ENCODE measurements at regions not wholly inside any gene's neighbourhood (a gene's known extent, or its start where the extent isn't known, plus 50 kb on each side); places are given as distances from the start of the nearest gene placed in this dataset.

GRCh38 chr5:109992264-109992915 lies 302.7 kb downstream of the MAN2A1 start:
- DNase-seq: no peak
- Histone ChIP-seq H2BK15ac (ENCODE audit: low read depth, low read length) (no peak overlapping the region), H3K23ac (ENCODE audit: insufficient read length, low read depth, low read length) (no peak overlapping the region), H2AK5ac (ENCODE audit: insufficient read length, low read length) (no peak overlapping the region), H3K56ac (ENCODE audit: insufficient read length, low read depth, low read length) (no peak overlapping the region), H3K79me1 (ENCODE audit: insufficient read depth, low read depth, low read length, poor library complexity, severe bottlenecking) (no peaks in the 10 kb centered on the region), H3K18ac (ENCODE audit: insufficient read length, low read depth, low read length) (no peak overlapping the region), H3K4ac (ENCODE audit: low read depth, low read length) (no peak overlapping the region), H4K20me1 (ENCODE audit: control insufficient read depth, insufficient read depth, insufficient read length) (no peaks in the 10 kb centered on the region), H2BK12ac (ENCODE audit: insufficient read length, low read depth, low read length) (no peak overlapping the region), H3K9me3 (ENCODE audit: control insufficient read depth, low read depth, low read length) (no peaks in the 10 kb centered on the region), H4K91ac (ENCODE audit: insufficient read length, low read depth, low read length) (no peak overlapping the region), H3K9ac (ENCODE audit: extremely low read depth, insufficient read length, low read length) (no peak overlapping the region), H2BK120ac (ENCODE audit: low read depth, low read length, poor library complexity, severe bottlenecking) (no peak overlapping the region), H3K4me2 (ENCODE audit: insufficient read depth, insufficient read length, low read length) (no peak overlapping the region), H4K8ac (replicated peaks; ENCODE audit: insufficient read length, low read depth, low read length) (no peak overlapping the region), H2AFZ (ENCODE audit: low read length) (no peak overlapping the region), H3K27me3 (ENCODE audit: insufficient read depth, low read length) (no peaks in the 10 kb centered on the region), H3T11ph (ENCODE audit: low read length) (no peak overlapping the region), H3K14ac (ENCODE audit: insufficient read depth, low read length) (no peak overlapping the region), H2BK20ac (ENCODE audit: low read depth, low read length, poor library complexity, severe bottlenecking) (no peak overlapping the region), H2BK5ac (ENCODE audit: insufficient read length, low read length) (no peak overlapping the region), H3K23me2 (ENCODE audit: insufficient read length, low read depth, low read length, poor library complexity, severe bottlenecking) (no peaks in the 10 kb centered on the region), H4K5ac (ENCODE audit: insufficient read length, low read depth, low read length) (no peak overlapping the region), H3K27ac (ENCODE audit: insufficient read length, low read depth, low read length) (no peak overlapping the region), H3K79me2 (ENCODE audit: insufficient read depth, low read length) (no peaks in the 10 kb centered on the region), H3K4me1 (ENCODE audit: insufficient read depth, low read length) (peaks cover 2% of the 10 kb centered on the region; the same call in 1 of the 2 replicates)
- no peaks in the 10 kb centered on the region for H3K36me3 Mint-ChIP-seq (ENCODE audit: insufficient read depth in 1 of 3, low read depth in 3 of 3)
- H3K27ac Mint-ChIP-seq: no peak overlapping the region
- no peak overlapping the region for H3K4me3 Mint-ChIP-seq
- H3K4me1 Mint-ChIP-seq: peaks cover 16 to 17% of the 10 kb centered on the region in 2 experiments
- H3K9me3 Mint-ChIP-seq: no peaks in the 10 kb centered on the region; a peak in 1 of 5 replicates
- WGBS (ENCODE audit: extremely low coverage, insufficient read length, low lambda C conversion rate): no CpG with 5 or more reads among the region's 9 CpGs
- peaks cover 6% of the 10 kb centered on the region; the same call in 1 of the 2 replicates for H3K27me3 Mint-ChIP-seq (ENCODE audit: low read depth)
- TF ChIP-seq, protein P1, sequence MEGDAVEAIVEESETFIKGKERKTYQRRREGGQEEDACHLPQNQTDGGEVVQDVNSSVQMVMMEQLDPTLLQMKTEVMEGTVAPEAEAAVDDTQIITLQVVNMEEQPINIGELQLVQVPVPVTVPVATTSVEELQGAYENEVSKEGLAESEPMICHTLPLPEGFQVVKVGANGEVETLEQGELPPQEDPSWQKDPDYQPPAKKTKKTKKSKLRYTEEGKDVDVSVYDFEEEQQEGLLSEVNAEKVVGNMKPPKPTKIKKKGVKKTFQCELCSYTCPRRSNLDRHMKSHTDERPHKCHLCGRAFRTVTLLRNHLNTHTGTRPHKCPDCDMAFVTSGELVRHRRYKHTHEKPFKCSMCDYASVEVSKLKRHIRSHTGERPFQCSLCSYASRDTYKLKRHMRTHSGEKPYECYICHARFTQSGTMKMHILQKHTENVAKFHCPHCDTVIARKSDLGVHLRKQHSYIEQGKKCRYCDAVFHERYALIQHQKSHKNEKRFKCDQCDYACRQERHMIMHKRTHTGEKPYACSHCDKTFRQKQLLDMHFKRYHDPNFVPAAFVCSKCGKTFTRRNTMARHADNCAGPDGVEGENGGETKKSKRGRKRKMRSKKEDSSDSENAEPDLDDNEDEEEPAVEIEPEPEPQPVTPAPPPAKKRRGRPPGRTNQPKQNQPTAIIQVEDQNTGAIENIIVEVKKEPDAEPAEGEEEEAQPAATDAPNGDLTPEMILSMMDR (conservative IDR thresholded peaks at IDR 0.05): no peak

Data from H9 (cell line).